RWPE1 (cell line): ENCODE measurements at regions not wholly inside any gene's neighbourhood (a gene's known extent, or its start where the extent isn't known, plus 50 kb on each side); places are given as distances from the start of the nearest gene placed in this dataset.

Experiments used
- CTCF ChIA-PET: fragments of 350-600 bp; sonication (Branson Sonifier 250); formaldehyde crosslinking; extraction: SDS; loops from one replicate; lab custom pipeline; 2021; lab: Yijun Ruan, JAX
- POLR2A ChIA-PET: fragments of 400-600 bp; formaldehyde crosslinking; extraction: SDS; loops from one replicate; lab custom pipeline; 2020; ENCODE audit warnings: antibody characterized with exemption; ENCODE audit not compliant: low non-redundant PET; lab: Yijun Ruan, JAX
- DNase-seq: peaks from one replicate; pipeline ENCODE4 v3.0.0; 2012; ENCODE audit warnings: low spot score
- H3K27ac ChIP-seq: fragments of 450-650 bp; 2 replicates; pipeline ENCODE4 v1.5.1; 2017
- CTCF ChIP-seq: fragments of 450-650 bp; conservative IDR thresholded peaks from 2 replicates; pipeline ENCODE4 v1.5.1; 2017; ENCODE audit warnings: low read depth, mild to moderate bottlenecking

DNA sequence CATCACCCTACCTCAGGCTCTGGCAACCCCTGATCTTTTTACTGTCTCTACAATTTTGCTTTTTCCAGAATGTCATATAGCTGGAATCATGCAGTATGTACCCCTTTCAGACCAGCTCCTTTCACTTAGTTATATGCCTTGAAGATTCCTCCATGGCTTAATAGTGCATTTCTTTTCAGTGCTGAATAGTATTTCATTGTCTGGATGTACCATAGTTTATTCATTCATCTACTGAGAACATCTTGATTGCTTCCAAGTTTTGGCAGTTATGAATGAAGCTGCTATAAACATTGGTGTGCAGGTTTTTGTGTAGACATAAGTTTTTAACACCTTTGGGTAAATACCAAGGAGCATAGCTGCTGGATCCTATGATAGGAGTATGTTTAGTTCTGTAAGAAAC, 50.8 kb upstream of the ANP32A start:
- ChIA-PET CTCF (no interaction called here), POLR2A (no interaction called here)
- H3K27ac ChIP-seq = no peak overlapping the region
- TF ChIP-seq CTCF = no peak
- DNase-seq = no peak

DNA sequence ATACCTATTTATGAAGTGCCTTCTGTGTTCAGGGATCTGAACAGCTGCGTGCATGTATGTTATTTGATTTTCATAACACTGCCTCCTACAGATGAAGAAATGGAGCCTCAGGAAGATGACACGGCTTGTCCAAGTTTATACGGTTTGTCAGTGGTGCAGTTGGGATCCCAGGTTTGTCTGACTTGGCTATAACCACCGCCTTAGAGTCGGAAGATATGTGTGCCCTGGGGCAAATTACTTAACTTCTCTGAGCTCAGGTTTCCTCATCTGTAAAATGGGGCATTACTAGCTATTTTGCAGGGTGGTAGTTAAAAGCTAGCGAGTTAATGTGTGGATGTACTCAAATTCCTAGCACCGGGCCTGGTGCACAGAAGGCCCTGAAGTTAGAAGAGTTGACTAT, 54.1 kb upstream of the ANP32A start:
- POLR2A ChIA-PET = no interaction called here
- DNase-seq = no peak
- TF ChIP-seq CTCF = no peak
- CTCF ChIA-PET = interaction anchor here (0.8 to 2.3 kb wide), 14 partner anchors 46 to 325 kb away, joined by 3 to 13 read pairs (median 6); no protein-coding TSS in a partner anchor
- no peak overlapping the region for H3K27ac ChIP-seq

DNA sequence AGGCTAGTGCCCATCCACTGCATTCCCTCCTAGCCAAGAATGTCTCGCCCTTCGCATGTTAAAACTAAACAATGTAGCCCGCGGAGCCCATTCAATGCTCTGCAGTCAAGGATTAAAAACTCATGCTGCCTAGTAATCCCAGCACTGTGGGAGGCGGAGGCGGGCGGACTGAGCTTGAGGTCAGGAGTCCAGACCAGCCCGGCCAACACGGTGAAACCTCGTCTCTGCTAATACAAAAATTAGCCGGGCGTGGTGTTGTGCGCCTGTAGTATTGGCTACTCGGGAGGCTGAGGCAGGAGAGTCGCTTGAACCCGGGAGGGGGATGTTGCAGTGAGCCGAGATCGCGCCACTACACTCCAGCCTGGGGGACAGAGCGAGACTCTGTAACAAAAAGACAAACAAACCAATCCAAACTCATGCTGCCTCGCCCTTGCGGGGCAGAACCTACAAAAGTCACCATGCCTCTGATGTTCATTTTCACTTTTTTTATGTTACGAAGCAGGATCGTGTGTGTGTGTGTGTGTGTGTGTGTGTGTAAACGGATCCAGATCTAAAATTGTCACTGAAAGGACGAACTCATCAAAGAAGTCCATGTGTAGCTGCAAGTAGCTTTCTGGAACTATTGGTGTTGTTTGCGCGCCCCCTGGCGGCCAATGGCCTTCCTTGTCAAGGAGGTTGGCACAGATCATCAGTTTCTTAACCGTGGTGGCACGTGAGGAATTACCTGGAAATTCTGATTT, 54.8 kb upstream of the SPESP1 start:
- no peak overlapping the region for H3K27ac ChIP-seq
- ChIA-PET CTCF (interaction anchor here (0.6 to 2.3 kb wide), 31 partner anchors 8 to 626 kb away, joined by 3 to 13 read pairs (median 4); no protein-coding TSS in a partner anchor), POLR2A (interaction anchor here (0.6 kb wide), 1 partner anchor 330 kb away, joined by 4 read pairs; no protein-coding TSS in a partner anchor)
- TF ChIP-seq CTCF = peak; percentile 92
- DNase-seq = peak; percentile 83

DNA sequence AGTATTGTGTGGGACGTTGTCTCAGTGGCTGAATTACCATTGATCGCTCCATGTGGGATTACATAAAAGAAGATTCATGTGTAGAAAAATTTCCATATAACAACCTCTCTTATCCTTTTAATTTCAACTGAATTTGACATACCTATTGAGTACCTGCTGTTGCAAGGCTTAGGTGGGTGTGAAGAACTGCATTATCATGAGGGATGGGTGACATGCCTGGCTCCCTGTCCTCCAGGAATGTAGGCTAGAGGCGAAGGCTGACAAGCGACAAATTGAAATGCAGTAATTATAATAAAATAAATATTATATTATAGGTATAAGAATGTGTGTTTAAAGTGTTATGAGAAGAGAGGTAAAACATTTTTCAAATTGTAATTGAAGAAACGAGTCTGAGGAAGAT, 52.7 kb upstream of the SPESP1 start:
- ChIA-PET CTCF (no interaction called here), POLR2A (no interaction called here)
- H3K27ac ChIP-seq = no peak overlapping the region
- no peak for TF ChIP-seq CTCF
- no peak for DNase-seq

DNA sequence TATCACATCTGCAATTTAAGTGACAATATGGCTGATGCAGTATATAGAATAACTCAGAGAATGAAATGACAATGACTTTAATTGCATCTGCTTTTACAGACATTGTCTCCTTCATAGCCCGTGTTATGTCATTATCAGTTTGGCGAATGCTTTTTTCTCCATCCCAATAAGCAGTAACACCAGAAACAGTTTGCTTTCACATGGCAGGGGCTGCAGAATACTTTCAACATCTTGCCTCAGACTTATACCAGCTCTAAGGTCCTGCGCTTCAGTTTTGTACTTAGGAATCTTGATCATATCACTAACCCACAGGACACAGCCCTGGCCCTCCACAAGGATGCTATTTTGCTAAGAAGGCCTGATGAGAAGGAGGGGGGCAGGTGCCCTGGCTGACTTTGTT, 49.9 kb upstream of the SPESP1 start:
- POLR2A ChIA-PET = no interaction called here
- CTCF ChIA-PET = no interaction called here
- TF ChIP-seq CTCF = no peak
- H3K27ac ChIP-seq = no peak overlapping the region
- no peak for DNase-seq
